Progenitor cell of endocrine pancreas (in vitro differentiated cells): ENCODE measurements at regions not wholly inside any gene's neighbourhood (a gene's known extent, or its start where the extent isn't known, plus 50 kb on each side); places are given as distances from the start of the nearest gene placed in this dataset.

ENCODE experiments used
- DNase-seq: peaks from one replicate; pipeline ENCODE4 v3.0.0; 2021; ENCODE audit warnings: low spot score; ENCODE audit not compliant: unreplicated experiment
- H3K27ac Mint-ChIP-seq: 2 replicates; pipeline ENCODE4 v1.8.0; 2021; ENCODE audit warnings: mild to moderate bottlenecking, moderate library complexity, mixed read lengths
- H3K27me3 Mint-ChIP-seq: 2 replicates; pipeline ENCODE4 v1.8.0; 2021; ENCODE audit warnings: mixed read lengths
- H3K36me3 Mint-ChIP-seq: 2 replicates; pipeline ENCODE4 v1.8.0; 2022; ENCODE audit warnings: mixed read lengths; ENCODE audit not compliant: insufficient read depth
- H3K4me1 Mint-ChIP-seq: 2 replicates; pipeline ENCODE4 v1.8.0; 2021; ENCODE audit warnings: low read depth, mixed read lengths
- H3K4me3 Mint-ChIP-seq: 2 replicates; pipeline ENCODE4 v1.8.0; 2021; ENCODE audit warnings: low read depth, mild to moderate bottlenecking, moderate library complexity, mixed read lengths
- H3K9me3 Mint-ChIP-seq: 2 replicates; pipeline ENCODE4 v1.8.0; 2021; ENCODE audit warnings: low read depth, mixed read lengths
- TF ChIP-seq, protein P1 (sequence below): fragments of 200-600 bp; sonication (generic); IDR thresholded peaks from one replicate; pipeline ENCODE4 v1.5.0; 2021; ENCODE audit warnings: antibody characterized with exemption, mild to moderate bottlenecking; ENCODE audit not compliant: unreplicated experiment

DNA sequence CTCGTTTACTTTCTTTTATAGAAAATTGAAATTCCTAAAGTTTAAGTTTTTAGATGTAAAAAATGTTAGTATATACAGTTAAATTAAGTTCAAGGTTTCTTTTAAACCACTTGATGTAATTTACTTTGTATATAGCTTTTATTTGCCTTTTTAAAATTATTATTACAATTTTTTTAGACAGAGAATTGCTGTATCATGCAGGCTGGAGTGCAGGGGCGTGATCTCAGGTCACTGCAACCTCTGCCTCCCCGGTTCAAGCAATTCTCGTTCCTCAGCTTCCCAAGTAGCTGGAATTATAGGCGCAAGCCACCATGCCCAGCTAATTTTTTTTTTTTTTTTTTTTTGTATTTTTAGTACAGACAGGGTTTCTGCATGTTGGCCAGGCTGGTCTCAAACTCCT is 75.0 kb downstream of the KCNRG start:
- Mint-ChIP-seq H3K9me3 (no peaks in the 10 kb centered on the region), H3K4me1 (peaks cover 3% of the 10 kb centered on the region), H3K4me3 (no peak overlapping the region), H3K36me3 (no peaks in the 10 kb centered on the region), H3K27me3 (no peaks in the 10 kb centered on the region), H3K27ac (no peak overlapping the region)
- TF ChIP-seq, protein P1, sequence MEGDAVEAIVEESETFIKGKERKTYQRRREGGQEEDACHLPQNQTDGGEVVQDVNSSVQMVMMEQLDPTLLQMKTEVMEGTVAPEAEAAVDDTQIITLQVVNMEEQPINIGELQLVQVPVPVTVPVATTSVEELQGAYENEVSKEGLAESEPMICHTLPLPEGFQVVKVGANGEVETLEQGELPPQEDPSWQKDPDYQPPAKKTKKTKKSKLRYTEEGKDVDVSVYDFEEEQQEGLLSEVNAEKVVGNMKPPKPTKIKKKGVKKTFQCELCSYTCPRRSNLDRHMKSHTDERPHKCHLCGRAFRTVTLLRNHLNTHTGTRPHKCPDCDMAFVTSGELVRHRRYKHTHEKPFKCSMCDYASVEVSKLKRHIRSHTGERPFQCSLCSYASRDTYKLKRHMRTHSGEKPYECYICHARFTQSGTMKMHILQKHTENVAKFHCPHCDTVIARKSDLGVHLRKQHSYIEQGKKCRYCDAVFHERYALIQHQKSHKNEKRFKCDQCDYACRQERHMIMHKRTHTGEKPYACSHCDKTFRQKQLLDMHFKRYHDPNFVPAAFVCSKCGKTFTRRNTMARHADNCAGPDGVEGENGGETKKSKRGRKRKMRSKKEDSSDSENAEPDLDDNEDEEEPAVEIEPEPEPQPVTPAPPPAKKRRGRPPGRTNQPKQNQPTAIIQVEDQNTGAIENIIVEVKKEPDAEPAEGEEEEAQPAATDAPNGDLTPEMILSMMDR, result no peak
- no peak for DNase-seq

DNA sequence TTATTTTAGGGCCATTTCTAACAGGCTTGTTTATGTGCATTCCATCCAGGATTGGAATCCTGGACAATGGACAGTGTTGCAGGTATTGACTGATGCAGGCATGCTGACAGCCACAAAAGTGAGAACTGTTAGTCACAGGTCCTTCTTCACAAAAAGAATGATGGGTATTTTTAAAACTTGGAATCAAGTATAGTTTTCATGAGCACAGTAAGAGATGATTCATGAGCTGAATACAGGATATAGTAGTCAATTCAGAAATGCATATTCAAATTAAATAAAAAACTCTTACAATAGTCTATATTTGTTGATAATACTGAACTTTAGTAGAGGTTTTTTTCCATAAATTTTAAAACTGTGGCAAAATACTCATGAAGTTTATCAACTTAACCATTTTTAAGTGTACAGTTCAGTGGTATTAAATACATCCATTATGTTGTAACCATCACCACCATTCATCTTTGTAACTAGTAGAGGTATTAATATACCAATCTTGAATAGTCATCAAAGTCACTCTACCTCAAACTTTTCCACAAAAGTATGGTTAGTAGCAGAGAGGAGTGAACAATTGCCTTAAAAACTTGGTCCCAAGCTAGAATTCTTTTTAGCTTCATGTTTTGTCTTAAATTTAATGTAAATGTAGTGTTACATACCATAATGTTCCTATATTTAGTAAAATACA is 79.5 kb downstream of the KCNRG start:
- TF ChIP-seq, protein P1, result no peak
- H3K4me1 Mint-ChIP-seq, result no peaks in the 10 kb centered on the region
- H3K27me3 Mint-ChIP-seq, result no peaks in the 10 kb centered on the region
- peaks cover 13% of the 10 kb centered on the region for H3K36me3 Mint-ChIP-seq
- H3K4me3 Mint-ChIP-seq, result no peak overlapping the region
- DNase-seq, result no peak
- peaks cover 13% of the 10 kb centered on the region for H3K9me3 Mint-ChIP-seq
- H3K27ac Mint-ChIP-seq, result no peak overlapping the region

DNA sequence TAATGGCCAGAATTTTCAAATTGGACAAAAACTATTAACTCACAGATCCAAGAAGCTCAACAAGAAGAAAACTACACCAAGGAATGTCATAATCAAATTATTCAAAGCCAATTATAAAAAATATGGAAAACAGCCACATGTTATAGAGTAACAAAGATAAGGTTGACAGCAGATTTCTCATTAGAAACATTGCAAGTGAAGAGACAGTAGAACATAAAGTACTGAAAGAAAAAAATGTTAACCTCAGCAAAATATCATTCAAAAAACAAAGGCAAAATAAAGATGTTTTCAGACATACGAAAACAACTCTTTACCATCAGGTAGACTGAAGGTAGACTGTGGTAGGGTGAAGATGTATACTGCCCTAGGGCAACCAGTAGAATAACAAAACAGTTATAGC is 83.4 kb downstream of the KCNRG start:
- H3K36me3 Mint-ChIP-seq, result peaks cover 15% of the 10 kb centered on the region
- no peak for DNase-seq
- no peaks in the 10 kb centered on the region for H3K27me3 Mint-ChIP-seq
- H3K4me3 Mint-ChIP-seq, result no peak overlapping the region
- TF ChIP-seq, protein P1, result no peak
- H3K27ac Mint-ChIP-seq, result no peak overlapping the region
- peaks cover 13% of the 10 kb centered on the region for H3K9me3 Mint-ChIP-seq
- H3K4me1 Mint-ChIP-seq, result no peaks in the 10 kb centered on the region

DNA sequence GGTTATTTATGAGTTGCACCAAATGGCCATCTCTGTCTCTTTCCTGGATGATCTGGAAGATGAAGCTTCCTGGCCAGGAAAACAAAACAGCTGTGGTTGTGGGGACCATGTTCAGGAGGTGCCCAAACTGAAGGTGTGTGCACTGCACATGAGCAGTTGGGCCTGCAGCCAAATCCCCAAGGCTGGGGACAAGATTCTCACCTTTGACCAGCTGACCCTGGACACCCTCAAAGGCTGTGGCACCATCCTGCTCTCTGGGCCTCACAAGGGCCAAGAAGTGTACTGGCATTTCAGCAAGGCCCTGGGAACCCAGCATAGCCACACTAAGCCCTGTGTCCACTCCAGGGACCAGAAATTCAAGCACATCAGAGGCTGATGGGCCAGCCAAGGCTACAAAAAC is 84.2 kb downstream of the KCNRG start:
- Mint-ChIP-seq H3K27me3 (no peaks in the 10 kb centered on the region), H3K27ac (no peak overlapping the region), H3K9me3 (peaks cover 13% of the 10 kb centered on the region), H3K4me3 (no peak overlapping the region), H3K36me3 (peaks cover 16% of the 10 kb centered on the region), H3K4me1 (no peaks in the 10 kb centered on the region)
- TF ChIP-seq, protein P1, result no peak
- DNase-seq, result no peak

DNA sequence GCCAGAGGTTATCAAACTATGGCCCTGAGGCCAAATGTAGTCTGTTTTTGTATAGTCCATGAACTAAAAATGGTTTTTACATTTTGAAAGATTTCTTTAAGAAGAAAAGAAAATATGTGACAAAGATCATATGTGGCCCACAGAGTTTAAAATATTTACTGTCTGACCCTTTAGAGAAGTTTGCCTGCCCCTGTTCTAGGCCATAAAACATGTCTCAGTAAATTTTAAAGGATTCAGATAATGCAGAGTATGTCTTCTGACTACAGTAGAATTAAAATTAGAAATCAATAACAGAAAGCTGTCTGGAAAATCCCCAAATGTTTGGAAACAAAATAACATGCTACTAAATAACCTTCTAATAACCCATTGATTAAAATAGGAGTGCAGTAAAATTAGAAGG is 86.3 kb downstream of the KCNRG start:
- no peak overlapping the region for H3K27ac Mint-ChIP-seq
- H3K9me3 Mint-ChIP-seq, result peaks cover 13% of the 10 kb centered on the region
- no peaks in the 10 kb centered on the region for H3K27me3 Mint-ChIP-seq
- H3K4me3 Mint-ChIP-seq, result no peak overlapping the region
- H3K36me3 Mint-ChIP-seq, result peaks cover 15% of the 10 kb centered on the region
- no peaks in the 10 kb centered on the region for H3K4me1 Mint-ChIP-seq
- TF ChIP-seq, protein P1, result no peak
- no peak for DNase-seq
